GM12872 (cell line): ENCODE measurements at regions not wholly inside any gene's neighbourhood (a gene's known extent, or its start where the extent isn't known, plus 50 kb on each side); places are given as distances from the start of the nearest gene placed in this dataset.

Source experiments
- CTCF ChIP-seq: IDR thresholded peaks from 3 replicates; pipeline ENCODE4 v1.5.1; 2011; ENCODE audit warnings: low read depth, mild to moderate bottlenecking, low read length, moderate library complexity; ENCODE audit not compliant: insufficient read depth

- no peak for TF ChIP-seq CTCF
Observed at GRCh38 chr13:106376401-106377112, 158.9 kb downstream of the EFNB2 start.

- no peak for TF ChIP-seq CTCF
Observed at GRCh38 chr13:106375085-106375484, 160.4 kb downstream of the EFNB2 start.

GRCh38 chr13:106374631-106375030 is 160.8 kb downstream of the EFNB2 start:
- TF ChIP-seq CTCF = no peak

GRCh38 chr13:106373989-106374572 is 161.4 kb downstream of the EFNB2 start:
- no peak for TF ChIP-seq CTCF

GRCh38 chr13:106373304-106373988 is 162.0 kb downstream of the EFNB2 start:
- no peak for TF ChIP-seq CTCF

GRCh38 chr13:106372199-106373155 is 163.0 kb downstream of the EFNB2 start:
- TF ChIP-seq CTCF = no peak

- no peak for TF ChIP-seq CTCF
Observed at GRCh38 chr13:106371024-106371423, 164.4 kb downstream of the EFNB2 start.
